OCI-LY1 (cell line): ENCODE measurements at regions not wholly inside any gene's neighbourhood (a gene's known extent, or its start where the extent isn't known, plus 50 kb on each side); places are given as distances from the start of the nearest gene placed in this dataset.

Experiments used
- EZH2 ChIP-seq: fragments of 200-600 bp; sonication (generic), shearing (Covaris generic); IDR thresholded peaks from 2 replicates; pipeline ENCODE4 v1.8.0; 2017; ENCODE audit warnings: borderline replicate concordance, mixed run types, mild to moderate bottlenecking, antibody characterized with exemption, low read length, moderate library complexity, mixed read lengths
- TF ChIP-seq, protein P1 (sequence below): fragments of 200-600 bp; sonication (generic), shearing (Covaris generic); IDR thresholded peaks from 2 replicates; pipeline ENCODE4 v1.5.1; 2017; ENCODE audit warnings: mild to moderate bottlenecking, antibody characterized with exemption, low read length, moderate library complexity, mixed read lengths

DNA sequence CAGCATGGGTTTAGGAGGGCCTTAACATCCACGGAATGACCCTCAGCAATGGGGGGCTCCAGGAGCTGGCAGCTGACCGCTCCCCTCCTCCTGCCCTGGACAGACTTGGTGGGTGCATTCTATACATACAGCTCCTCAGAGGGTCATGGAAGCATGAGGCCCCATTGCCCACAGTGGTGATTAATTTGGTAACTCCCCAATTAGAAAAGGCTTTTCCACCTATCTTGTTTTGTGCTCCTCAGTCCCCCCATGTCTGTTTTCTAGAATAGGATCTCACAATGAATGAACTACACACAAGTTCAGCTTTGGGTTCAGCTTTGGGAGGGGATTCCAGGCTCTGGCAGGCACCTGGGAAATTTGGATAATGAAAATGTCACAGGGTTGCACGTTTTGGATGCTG is 707.8 kb downstream of the UQCRFS1 start:
- TF ChIP-seq, protein P1, sequence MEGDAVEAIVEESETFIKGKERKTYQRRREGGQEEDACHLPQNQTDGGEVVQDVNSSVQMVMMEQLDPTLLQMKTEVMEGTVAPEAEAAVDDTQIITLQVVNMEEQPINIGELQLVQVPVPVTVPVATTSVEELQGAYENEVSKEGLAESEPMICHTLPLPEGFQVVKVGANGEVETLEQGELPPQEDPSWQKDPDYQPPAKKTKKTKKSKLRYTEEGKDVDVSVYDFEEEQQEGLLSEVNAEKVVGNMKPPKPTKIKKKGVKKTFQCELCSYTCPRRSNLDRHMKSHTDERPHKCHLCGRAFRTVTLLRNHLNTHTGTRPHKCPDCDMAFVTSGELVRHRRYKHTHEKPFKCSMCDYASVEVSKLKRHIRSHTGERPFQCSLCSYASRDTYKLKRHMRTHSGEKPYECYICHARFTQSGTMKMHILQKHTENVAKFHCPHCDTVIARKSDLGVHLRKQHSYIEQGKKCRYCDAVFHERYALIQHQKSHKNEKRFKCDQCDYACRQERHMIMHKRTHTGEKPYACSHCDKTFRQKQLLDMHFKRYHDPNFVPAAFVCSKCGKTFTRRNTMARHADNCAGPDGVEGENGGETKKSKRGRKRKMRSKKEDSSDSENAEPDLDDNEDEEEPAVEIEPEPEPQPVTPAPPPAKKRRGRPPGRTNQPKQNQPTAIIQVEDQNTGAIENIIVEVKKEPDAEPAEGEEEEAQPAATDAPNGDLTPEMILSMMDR, result no peak
- TF ChIP-seq EZH2, result no peak
